ENCODE measurements at regions not wholly inside any gene's neighbourhood (a gene's known extent, or its start where the extent isn't known, plus 50 kb on each side); places are given as distances from the start of the nearest gene placed in this dataset.
A peak's percentile ranks its signal among the peaks of the same experiment; 100 is the strongest.

DNA sequence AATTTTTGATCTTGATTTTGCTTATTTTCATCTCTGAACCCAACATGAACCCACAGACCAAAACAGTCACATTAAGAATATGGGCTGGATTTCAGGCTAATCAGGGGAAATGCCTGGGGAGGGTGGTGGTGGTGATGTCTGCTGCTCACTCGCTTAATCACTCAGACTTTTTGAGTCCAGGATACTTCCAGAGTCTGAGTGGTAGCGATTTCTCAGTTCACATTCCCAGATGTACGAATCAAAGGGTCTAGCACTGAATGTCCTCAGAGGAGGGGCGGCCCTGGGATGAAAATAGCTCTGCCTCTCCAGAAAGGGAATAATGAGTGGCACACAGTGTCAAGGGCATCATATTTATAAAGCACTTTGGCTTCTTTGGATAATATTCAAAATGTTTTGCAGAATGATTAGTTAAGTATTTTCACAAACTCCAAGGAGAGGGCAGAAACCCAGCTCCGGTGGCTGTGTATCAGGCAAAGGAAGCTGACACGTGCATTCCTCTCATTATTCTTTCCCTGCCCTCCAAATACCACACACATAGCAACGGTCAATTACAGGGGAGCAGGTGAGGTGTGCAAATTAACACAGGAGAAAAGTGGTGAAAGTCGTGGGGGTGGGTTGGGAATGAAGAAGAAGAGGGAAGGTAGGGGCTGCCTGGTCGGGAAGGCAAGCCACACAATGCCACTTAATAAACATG is 345.2 kb upstream of the RSPO3 start:
- TF ChIP-seq, protein P1, sequence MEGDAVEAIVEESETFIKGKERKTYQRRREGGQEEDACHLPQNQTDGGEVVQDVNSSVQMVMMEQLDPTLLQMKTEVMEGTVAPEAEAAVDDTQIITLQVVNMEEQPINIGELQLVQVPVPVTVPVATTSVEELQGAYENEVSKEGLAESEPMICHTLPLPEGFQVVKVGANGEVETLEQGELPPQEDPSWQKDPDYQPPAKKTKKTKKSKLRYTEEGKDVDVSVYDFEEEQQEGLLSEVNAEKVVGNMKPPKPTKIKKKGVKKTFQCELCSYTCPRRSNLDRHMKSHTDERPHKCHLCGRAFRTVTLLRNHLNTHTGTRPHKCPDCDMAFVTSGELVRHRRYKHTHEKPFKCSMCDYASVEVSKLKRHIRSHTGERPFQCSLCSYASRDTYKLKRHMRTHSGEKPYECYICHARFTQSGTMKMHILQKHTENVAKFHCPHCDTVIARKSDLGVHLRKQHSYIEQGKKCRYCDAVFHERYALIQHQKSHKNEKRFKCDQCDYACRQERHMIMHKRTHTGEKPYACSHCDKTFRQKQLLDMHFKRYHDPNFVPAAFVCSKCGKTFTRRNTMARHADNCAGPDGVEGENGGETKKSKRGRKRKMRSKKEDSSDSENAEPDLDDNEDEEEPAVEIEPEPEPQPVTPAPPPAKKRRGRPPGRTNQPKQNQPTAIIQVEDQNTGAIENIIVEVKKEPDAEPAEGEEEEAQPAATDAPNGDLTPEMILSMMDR (conservative IDR thresholded peaks at IDR 0.05; ENCODE audit: low read depth, low read length), result no peak
- DNase-seq (ENCODE audit: low read depth), result peak; percentile 70
- peak overlapping the region; percentile 20 for H3K4me3 ChIP-seq (ENCODE audit: low read length)

DNA sequence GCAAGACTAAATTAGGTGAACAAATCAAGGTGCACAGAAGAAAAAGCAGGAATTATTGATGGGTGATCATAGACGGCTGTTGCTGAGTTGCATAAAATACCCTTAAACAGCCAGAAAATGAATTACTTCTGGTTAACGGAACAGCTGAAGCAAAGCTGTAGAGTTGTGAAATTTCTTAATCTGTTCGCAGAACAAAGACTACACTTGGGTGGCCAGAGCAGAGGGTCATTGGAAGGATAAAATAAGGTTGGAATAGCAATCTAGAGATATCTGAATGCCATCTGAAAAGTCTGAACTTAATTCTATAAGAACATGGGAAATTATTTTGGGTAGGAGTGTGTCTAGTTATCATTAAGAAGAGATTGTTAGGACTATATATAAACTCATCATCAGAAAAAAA is 339.1 kb upstream of the RSPO3 start:
- no peak for DNase-seq (ENCODE audit: low read depth)
- H3K4me3 ChIP-seq (ENCODE audit: low read length), result no peak overlapping the region
- TF ChIP-seq, protein P1 (conservative IDR thresholded peaks at IDR 0.05; ENCODE audit: low read depth, low read length), result no peak

DNA sequence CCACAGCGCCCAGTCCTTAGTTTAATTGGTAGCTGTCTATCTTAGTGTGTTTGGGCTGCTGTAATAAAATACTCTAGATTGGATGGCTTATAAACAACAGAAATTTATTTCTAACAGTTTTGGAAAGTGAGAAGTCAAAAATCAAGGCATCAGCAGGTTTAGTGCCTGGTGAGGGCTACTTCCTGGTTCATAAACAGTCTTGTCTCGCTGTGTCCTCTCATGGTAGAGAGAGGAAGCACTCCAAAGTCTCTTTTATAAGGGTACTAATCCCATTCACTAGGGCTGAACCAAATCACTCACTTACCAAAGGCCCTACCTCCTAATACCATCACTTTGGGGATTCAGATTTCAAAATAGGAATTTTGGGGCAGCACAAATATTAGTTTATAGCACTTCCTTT is 336.9 kb upstream of the RSPO3 start:
- no peak overlapping the region for H3K4me3 ChIP-seq (ENCODE audit: low read length)
- TF ChIP-seq, protein P1 (conservative IDR thresholded peaks at IDR 0.05; ENCODE audit: low read depth, low read length), result no peak
- DNase-seq (ENCODE audit: low read depth), result no peak

DNA sequence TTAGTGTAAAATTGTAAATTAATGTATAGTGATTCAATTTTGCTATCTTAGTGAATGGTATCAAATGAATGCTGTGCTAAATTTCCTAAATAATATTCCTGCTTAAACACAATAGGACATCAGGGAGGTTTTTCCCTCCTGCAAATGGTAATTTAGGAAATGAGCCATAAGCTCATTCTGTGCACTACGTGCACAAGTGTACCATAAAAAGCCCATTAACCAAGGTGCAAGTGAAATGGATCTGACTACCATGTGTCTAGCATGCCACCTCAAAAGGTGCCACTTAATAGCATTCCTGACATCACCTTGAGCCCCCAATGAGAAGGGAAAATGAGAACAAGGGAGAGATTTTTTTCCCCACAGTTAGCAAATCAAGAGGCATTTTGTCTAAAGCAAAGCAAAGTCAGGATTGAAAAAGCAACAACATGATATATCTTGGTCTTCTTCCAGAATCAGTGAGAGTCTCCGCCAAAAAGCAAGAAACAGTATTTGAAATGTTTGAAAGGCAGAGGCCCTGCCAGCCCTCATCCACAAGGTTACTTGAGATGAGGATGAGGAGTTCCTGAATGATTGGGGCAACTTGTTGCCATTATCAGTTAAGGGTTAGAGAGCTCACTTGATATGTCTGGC is 334.2 kb upstream of the RSPO3 start:
- TF ChIP-seq, protein P1 (conservative IDR thresholded peaks at IDR 0.05; ENCODE audit: low read depth, low read length), result no peak
- no peak for DNase-seq (ENCODE audit: low read depth)
- no peak overlapping the region for H3K4me3 ChIP-seq (ENCODE audit: low read length)

DNA sequence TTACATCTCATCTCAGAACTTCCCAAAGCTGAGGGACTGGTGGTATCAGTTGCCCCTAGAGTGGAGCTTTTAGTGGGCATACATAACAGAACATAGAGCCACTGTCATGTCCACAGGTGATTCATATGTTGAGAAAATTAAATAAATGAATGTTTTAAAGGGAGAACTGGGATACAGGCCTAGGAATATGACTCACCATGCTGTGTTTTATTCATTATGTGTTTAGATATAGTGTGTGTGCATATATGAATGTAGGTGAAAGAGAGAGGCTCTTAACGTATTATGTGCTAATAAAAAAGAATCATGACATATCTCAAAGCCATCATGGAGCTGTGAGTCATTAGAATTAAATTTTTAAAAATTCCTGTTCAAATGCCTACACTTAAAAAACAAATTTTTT is 332.2 kb upstream of the RSPO3 start:
- no peak overlapping the region for H3K4me3 ChIP-seq (ENCODE audit: low read length)
- DNase-seq (ENCODE audit: low read depth), result no peak
- TF ChIP-seq, protein P1 (conservative IDR thresholded peaks at IDR 0.05; ENCODE audit: low read depth, low read length), result no peak

DNA sequence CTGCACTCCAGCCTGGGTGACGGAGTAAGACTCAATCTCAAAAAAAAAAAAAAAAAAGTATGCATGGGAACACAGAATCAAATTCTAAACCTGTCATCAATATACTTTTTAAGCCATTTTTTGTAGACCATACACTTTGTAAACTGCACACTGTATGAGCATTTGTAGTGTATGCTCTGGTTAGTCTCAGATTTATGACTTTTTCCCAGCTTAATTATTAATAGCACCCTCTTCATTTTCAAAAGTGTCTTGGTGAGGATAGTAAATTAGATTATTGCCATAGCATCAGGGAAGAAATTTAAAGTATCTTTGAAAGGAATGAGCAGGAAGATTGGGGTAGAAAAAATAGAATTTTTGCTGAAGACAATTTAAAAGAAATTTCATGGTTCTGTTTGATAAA is 330.8 kb upstream of the RSPO3 start:
- H3K4me3 ChIP-seq (ENCODE audit: low read length), result no peak overlapping the region
- no peak for DNase-seq (ENCODE audit: low read depth)
- TF ChIP-seq, protein P1 (conservative IDR thresholded peaks at IDR 0.05; ENCODE audit: low read depth, low read length), result no peak

DNA sequence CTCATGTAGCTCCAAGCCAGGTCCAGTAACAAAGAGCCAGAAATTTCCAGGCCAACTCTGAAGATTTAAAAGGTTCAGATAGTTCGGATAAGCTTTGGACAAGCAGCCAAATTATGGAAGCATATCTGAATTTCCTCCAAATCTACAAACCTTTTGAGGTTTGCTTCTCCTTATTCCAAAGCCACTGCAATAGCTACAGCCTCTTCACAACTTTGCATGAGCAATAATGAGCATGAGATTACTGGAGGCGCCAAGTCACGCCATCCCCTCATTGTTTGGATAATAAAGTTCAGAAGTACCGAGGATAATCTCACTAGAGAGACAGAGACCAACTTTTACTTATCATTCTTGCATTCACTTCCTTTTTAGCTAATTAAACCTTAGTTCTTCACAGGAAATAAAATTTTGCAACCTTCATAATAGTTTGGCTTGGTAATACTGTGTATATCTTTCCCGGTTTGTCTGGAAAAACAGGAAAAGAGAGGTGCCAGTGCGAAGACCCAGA is 329.6 kb upstream of the RSPO3 start:
- DNase-seq (ENCODE audit: low read depth), result no peak
- H3K4me3 ChIP-seq (ENCODE audit: low read length), result no peak overlapping the region
- TF ChIP-seq, protein P1 (conservative IDR thresholded peaks at IDR 0.05; ENCODE audit: low read depth, low read length), result no peak
